HCT116 (cell line): ENCODE measurements at regions not wholly inside any gene's neighbourhood (a gene's known extent, or its start where the extent isn't known, plus 50 kb on each side); places are given as distances from the start of the nearest gene placed in this dataset.

Experiments used
- ATAC-seq: fragments of 200-7000 bp; cut with Tn5 transposase; 2 replicates; pipeline ENCODE4 v1.9.1; 2020; ENCODE audit warnings: mild to moderate bottlenecking, moderate library complexity
- BruUV-seq: library from RNA; stranded (reverse); fragments of 400-500 nt; replicated peaks from 2 replicates; lab custom pipeline; 2021; lab: Mats Ljungman, UMichigan
- CTCF ChIA-PET: fragments of 300-600 bp; sonication (Branson Sonifier 250); formaldehyde crosslinking; loops from one replicate; lab custom pipeline; 2021; ENCODE audit warnings: antibody characterized with exemption; lab: Charles Lee
- POLR2A ChIA-PET: fragments of 300-600, 350-600 bp; sonication (Branson Sonifier 250); formaldehyde crosslinking; loops from one replicate; lab custom pipeline; 2021; ENCODE audit warnings: antibody characterized with exemption; lab: Charles Lee
- RAD21 ChIA-PET, 2 experiments: fragments of 300-600 bp; sonication (Branson Sonifier 250); formaldehyde crosslinking; loops; one replicate each; lab custom pipeline; 2023; ENCODE audit warnings: low total read pairs in 2 of 2; ENCODE audit not compliant: uncharacterized antibody in 2 of 2, unreplicated experiment in 2 of 2, low non-redundant PET in 1 of 2; lab: Charles Lee
- DNase-seq: peaks from one replicate; pipeline ENCODE4 v3.0.0-alpha.2; 2010; ENCODE audit warnings: low read depth, low spot score
- H2AFZ ChIP-seq: fragments of 200-600 bp; shearing (Covaris generic), sonication (generic); 2 replicates; pipeline ENCODE4 v1.6.1; 2017; ENCODE audit warnings: low read depth, mixed run types, mixed read lengths, antibody characterized with exemption, low read length; ENCODE audit not compliant: poor library complexity, severe bottlenecking
- H3K27ac ChIP-seq: 2 replicates; pipeline ENCODE4 v1.5.1; 2012; ENCODE audit warnings: low read depth, low read length
- H3K27me3 ChIP-seq: fragments of 200-600 bp; sonication (generic); 2 replicates; pipeline ENCODE4 v1.6.1; 2016; ENCODE audit warnings: mixed run types, low read length, mixed read lengths; ENCODE audit not compliant: insufficient read depth
- H3K36me3 ChIP-seq, 2 experiments: fragments of 200-500 bp in 1 of 2; fragments of 200-600 bp in 1 of 2; sonication (Bioruptor generic) in 1 of 2; sonication (generic) in 1 of 2; 2 replicates each; pipeline versions ENCODE4 v1.5.1 to v1.6.1; 2014 to 2016; ENCODE audit warnings: low read length in 2 of 2, inconsistent platforms in 1 of 2, mixed read lengths in 1 of 2, mixed run types in 1 of 2; ENCODE audit not compliant: insufficient read depth in 2 of 2, control insufficient read depth in 1 of 2
- H3K4me1 ChIP-seq, 2 experiments: fragments of 200-600 bp in 1 of 2; sonication (generic) in 1 of 2; 2 replicates each; pipeline versions ENCODE4 v1.5.1 to v1.6.1; 2012 to 2017; ENCODE audit warnings: low read length in 2 of 2, inconsistent platforms in 1 of 2, mild to moderate bottlenecking in 1 of 2, mixed read lengths in 1 of 2, mixed run types in 1 of 2, moderate library complexity in 1 of 2; ENCODE audit not compliant: insufficient read depth in 2 of 2, control insufficient read depth in 1 of 2
- H3K4me2 ChIP-seq: fragments of 200-600 bp; sonication (generic); 2 replicates; pipeline ENCODE4 v1.6.1; 2017; ENCODE audit warnings: mixed run types, low read length, mixed read lengths
- H3K4me3 ChIP-seq, 2 experiments: fragments of 200-600 bp in 1 of 2; sonication (generic) in 1 of 2; replicated peaks in 1 of 2; 2 replicates each; pipeline ENCODE4 v1.5.1; 2011 to 2016; ENCODE audit warnings: low read length in 2 of 2, control low read depth in 1 of 2, low read depth in 1 of 2, mild to moderate bottlenecking in 1 of 2, mixed read lengths in 1 of 2, mixed run types in 1 of 2
- H3K79me2 ChIP-seq: fragments of 200-600 bp; sonication (generic); 2 replicates; pipeline ENCODE4 v1.6.1; 2017; ENCODE audit warnings: mild to moderate bottlenecking, mixed run types, low read length, moderate library complexity, mixed read lengths; ENCODE audit not compliant: insufficient read depth
- H3K9ac ChIP-seq: fragments of 200-600 bp; sonication (generic); 2 replicates; pipeline ENCODE4 v1.6.1; 2016; ENCODE audit warnings: low read length, mixed read lengths
- H3K9me2 ChIP-seq: fragments of 200-600 bp; sonication (generic), shearing (Covaris generic); 2 replicates; pipeline ENCODE4 v1.6.1; 2017; ENCODE audit warnings: mixed run types, mild to moderate bottlenecking, moderate library complexity; ENCODE audit not compliant: insufficient read depth
- H3K9me3 ChIP-seq, 2 experiments: fragments of 200-500 bp in 1 of 2; fragments of 200-600 bp in 1 of 2; sonication (Bioruptor generic) in 1 of 2; sonication (generic) in 1 of 2; 2 replicates each; pipeline ENCODE4 v1.6.1; 2014 to 2017; ENCODE audit warnings: low read length in 2 of 2, mixed read lengths in 2 of 2, inconsistent platforms in 1 of 2, low read depth in 1 of 2, mild to moderate bottlenecking in 1 of 2, mixed run types in 1 of 2, moderate library complexity in 1 of 2; ENCODE audit not compliant: control insufficient read depth in 1 of 2, insufficient read depth in 1 of 2
- H4K20me1 ChIP-seq: fragments of 200-600 bp; sonication (generic), shearing (Covaris generic); 2 replicates; pipeline ENCODE4 v1.6.1; 2017; ENCODE audit warnings: mixed run types, mild to moderate bottlenecking, moderate library complexity; ENCODE audit not compliant: insufficient read depth
- ATF3 ChIP-seq: IDR thresholded peaks from 2 replicates; pipeline ENCODE4 v1.6.1; 2012
- CBX3 ChIP-seq: IDR thresholded peaks from 2 replicates; pipeline ENCODE4 v1.6.1; 2012; ENCODE audit warnings: low read depth
- ELF1 ChIP-seq: IDR thresholded peaks from 2 replicates; pipeline ENCODE4 v1.6.1; 2012; ENCODE audit warnings: low read depth, borderline replicate concordance
- EZH2phosphoT487 ChIP-seq: fragments of 200-600 bp; IDR thresholded peaks from 2 replicates; pipeline ENCODE4 v1.6.1; 2018; ENCODE audit warnings: antibody characterized with exemption, borderline replicate concordance
- RAD21 ChIP-seq: IDR thresholded peaks from 2 replicates; pipeline ENCODE4 v1.6.1; 2012; ENCODE audit warnings: low read depth, mild to moderate bottlenecking
- SIN3A ChIP-seq: IDR thresholded peaks from 2 replicates; pipeline ENCODE4 v1.6.1; 2012; ENCODE audit warnings: low read depth
- SRF ChIP-seq: IDR thresholded peaks from 2 replicates; pipeline ENCODE4 v1.6.1; 2012; ENCODE audit warnings: low read depth
- TCF7L2 ChIP-seq: IDR thresholded peaks from 2 replicates; pipeline ENCODE4 v1.7.0; 2011; ENCODE audit warnings: borderline replicate concordance, inconsistent platforms; ENCODE audit not compliant: insufficient read depth, insufficient read length; ENCODE audit errors: extremely low read depth
- YY1 ChIP-seq: IDR thresholded peaks from 2 replicates; pipeline ENCODE4 v1.6.1; 2011; ENCODE audit warnings: low read length, low read depth, moderate library complexity, mild to moderate bottlenecking; ENCODE audit not compliant: insufficient replicate concordance; ENCODE audit errors: extremely low read depth
- ZFX ChIP-seq: fragments of 450-650 bp; IDR thresholded peaks from 2 replicates; pipeline ENCODE4 v1.6.1; 2017
- intact Hi-C: fragments of 100-400 bp; cut with micrococcal nuclease; formaldehyde crosslinking; loops from 2 replicates; pipeline ENCODE4 v1.10.0; 2022

GRCh38 chr9:6150483-6150882, 65.1 kb upstream of the IL33 start:
- no peak overlapping the region for H3K4me2 ChIP-seq
- no peak overlapping the region for H3K9ac ChIP-seq
- H3K9me3 ChIP-seq = no peaks in the 10 kb centered on the region
- H3K27me3 ChIP-seq = no peaks in the 10 kb centered on the region
- no peaks in the 10 kb centered on the region for H3K9me2 ChIP-seq
- no peaks in the 10 kb centered on the region for H3K79me2 ChIP-seq
- CTCF ChIA-PET = no interaction called here
- BruUV-seq = no TSS peak
- H3K4me1 ChIP-seq = peaks cover 0 to 8% of the 10 kb centered on the region in 2 experiments; a peak in 1 of 4 replicates
- no peak for DNase-seq
- TF ChIP-seq ZFX (no peak), RAD21 (no peak), CBX3 (no peak), ELF1 (no peak), SIN3A (no peak), YY1 (no peak)
- TF ChIP-seq, all 23 proteins: peak for 0
- no peak overlapping the region for H2AFZ ChIP-seq
- intact Hi-C loops = no loop called here
- RAD21 ChIA-PET = no interaction called here
- no peaks in the 10 kb centered on the region for H4K20me1 ChIP-seq
- no peaks in the 10 kb centered on the region for H3K36me3 ChIP-seq
- H3K4me3 ChIP-seq = no peak overlapping the region
- no peak for ATAC-seq
- POLR2A ChIA-PET = no interaction called here
- no peak overlapping the region for H3K27ac ChIP-seq

- H3K9me3 ChIP-seq = no peaks in the 10 kb centered on the region
- H3K4me3 ChIP-seq = no peak overlapping the region
- H3K36me3 ChIP-seq = no peaks in the 10 kb centered on the region
- no peak overlapping the region for H3K9ac ChIP-seq
- H3K27me3 ChIP-seq = no peaks in the 10 kb centered on the region
- CTCF ChIA-PET = no interaction called here
- intact Hi-C loops = no loop called here
- H3K27ac ChIP-seq = no peak overlapping the region
- no peaks in the 10 kb centered on the region for H4K20me1 ChIP-seq
- H3K4me1 ChIP-seq = peaks cover 0 to 8% of the 10 kb centered on the region in 2 experiments; a peak in 1 of 4 replicates
- DNase-seq = no peak
- no peaks in the 10 kb centered on the region for H3K9me2 ChIP-seq
- ATAC-seq = no peak
- POLR2A ChIA-PET = no interaction called here
- no peaks in the 10 kb centered on the region for H3K79me2 ChIP-seq
- RAD21 ChIA-PET = no interaction called here
- TF ChIP-seq ATF3 (no peak), TCF7L2 (no peak), EZH2phosphoT487 (no peak), SRF (no peak)
- H3K4me2 ChIP-seq = no peak overlapping the region
- no TSS peak for BruUV-seq
- no peak overlapping the region for H2AFZ ChIP-seq
These were observed 66.3 kb upstream of the IL33 start for GRCh38 chr9:6149315-6149714.
